SK-N-SH (cell line): ENCODE measurements at regions not wholly inside any gene's neighbourhood (a gene's known extent, or its start where the extent isn't known, plus 50 kb on each side); places are given as distances from the start of the nearest gene placed in this dataset.

Experiments
- CHD2 ChIP-seq: fragments of 150-350 bp; IDR thresholded peaks from 2 replicates; pipeline ENCODE4 v1.6.1; 2018; ENCODE audit warnings: low read length; ENCODE audit not compliant: partially characterized antibody
- EZH2phosphoT487 ChIP-seq: fragments of 200-600 bp; sonication (generic); IDR thresholded peaks from 2 replicates; pipeline ENCODE4 v1.6.1; 2017; ENCODE audit warnings: low read depth, mixed run types, mild to moderate bottlenecking, antibody characterized with exemption, moderate library complexity, borderline replicate concordance
- RAD21 ChIP-seq: IDR thresholded peaks from 2 replicates; pipeline ENCODE4 v1.6.1; 2012; ENCODE audit warnings: mild to moderate bottlenecking, low read length
- TAF1 ChIP-seq: IDR thresholded peaks from 2 replicates; pipeline ENCODE4 v1.6.1; 2012; ENCODE audit warnings: low read depth, mild to moderate bottlenecking, low read length, moderate library complexity, borderline replicate concordance
- TF ChIP-seq, protein P1 (sequence below): fragments of 200-600 bp; sonication (generic); IDR thresholded peaks from 2 replicates; pipeline ENCODE4 v1.6.1; 2017; ENCODE audit warnings: antibody characterized with exemption, mild to moderate bottlenecking, moderate library complexity

DNA sequence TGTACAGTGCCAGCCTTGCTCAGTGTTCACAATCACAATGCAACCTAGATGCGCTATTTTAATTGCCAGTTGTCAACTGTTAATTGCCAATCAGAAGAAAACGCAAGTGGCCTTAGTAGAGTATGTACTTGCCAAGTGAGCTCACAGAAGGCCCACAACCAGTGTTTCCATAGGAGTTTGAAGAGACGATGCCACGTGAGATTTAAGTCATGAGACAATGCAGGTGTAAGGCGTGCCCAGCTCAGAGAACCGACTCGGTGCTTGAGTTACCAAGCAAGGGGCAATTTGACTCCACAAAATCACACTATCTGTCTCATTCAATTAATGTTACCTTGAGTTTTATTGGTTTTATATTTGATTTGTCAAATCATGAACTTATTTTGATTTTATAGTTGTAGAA lies 65.6 kb downstream of the TEX35 start:
- TF ChIP-seq, protein P1, sequence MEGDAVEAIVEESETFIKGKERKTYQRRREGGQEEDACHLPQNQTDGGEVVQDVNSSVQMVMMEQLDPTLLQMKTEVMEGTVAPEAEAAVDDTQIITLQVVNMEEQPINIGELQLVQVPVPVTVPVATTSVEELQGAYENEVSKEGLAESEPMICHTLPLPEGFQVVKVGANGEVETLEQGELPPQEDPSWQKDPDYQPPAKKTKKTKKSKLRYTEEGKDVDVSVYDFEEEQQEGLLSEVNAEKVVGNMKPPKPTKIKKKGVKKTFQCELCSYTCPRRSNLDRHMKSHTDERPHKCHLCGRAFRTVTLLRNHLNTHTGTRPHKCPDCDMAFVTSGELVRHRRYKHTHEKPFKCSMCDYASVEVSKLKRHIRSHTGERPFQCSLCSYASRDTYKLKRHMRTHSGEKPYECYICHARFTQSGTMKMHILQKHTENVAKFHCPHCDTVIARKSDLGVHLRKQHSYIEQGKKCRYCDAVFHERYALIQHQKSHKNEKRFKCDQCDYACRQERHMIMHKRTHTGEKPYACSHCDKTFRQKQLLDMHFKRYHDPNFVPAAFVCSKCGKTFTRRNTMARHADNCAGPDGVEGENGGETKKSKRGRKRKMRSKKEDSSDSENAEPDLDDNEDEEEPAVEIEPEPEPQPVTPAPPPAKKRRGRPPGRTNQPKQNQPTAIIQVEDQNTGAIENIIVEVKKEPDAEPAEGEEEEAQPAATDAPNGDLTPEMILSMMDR: no peak
- no peak for TF ChIP-seq EZH2phosphoT487
- TF ChIP-seq TAF1: no peak
- TF ChIP-seq CHD2: no peak
- TF ChIP-seq RAD21: no peak
